NK-92 (cell line): ENCODE measurements at regions not wholly inside any gene's neighbourhood (a gene's known extent, or its start where the extent isn't known, plus 50 kb on each side); places are given as distances from the start of the nearest gene placed in this dataset.

Experiments
- DNase-seq: peaks from one replicate; lab custom pipeline; 2025; ENCODE audit not compliant: unreplicated experiment; lab: John Stamatoyannopoulos, UW

DNA sequence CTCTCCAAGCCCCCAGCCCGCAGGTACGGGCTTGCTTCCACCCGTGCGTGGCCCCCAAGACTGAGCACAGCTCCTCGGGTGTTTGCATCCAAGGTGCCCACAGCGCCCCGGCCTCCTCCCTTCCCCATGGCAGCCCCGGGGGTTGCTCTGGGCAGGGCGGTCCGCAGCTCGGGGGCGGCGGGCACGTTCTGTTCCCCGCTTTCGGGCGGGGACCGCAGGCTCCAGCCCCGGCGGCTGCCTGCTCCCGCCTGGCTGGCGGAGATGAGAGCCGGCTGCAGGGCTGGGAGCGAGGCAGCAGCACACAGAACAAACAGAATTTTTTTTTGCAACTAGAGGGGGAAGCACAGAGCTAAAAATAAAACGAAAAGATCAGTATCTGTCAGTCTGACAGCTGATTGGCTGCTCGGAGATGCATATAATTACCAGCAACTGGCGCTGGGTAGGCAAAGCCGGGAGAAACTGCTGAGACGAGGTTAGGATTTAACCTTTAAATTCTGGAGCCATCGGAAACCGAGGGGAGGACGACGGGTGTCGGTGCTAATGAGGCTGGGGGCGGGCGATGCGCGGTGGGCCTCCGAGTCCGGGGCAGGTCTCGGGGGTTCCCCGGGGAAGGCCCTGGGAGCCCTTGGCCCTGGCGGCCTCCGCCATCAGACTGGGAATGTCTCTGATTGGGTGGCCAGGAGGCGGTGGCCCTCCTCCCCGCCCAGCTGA is 142.7 kb upstream of the IER5L start:
- no peak for DNase-seq

DNA sequence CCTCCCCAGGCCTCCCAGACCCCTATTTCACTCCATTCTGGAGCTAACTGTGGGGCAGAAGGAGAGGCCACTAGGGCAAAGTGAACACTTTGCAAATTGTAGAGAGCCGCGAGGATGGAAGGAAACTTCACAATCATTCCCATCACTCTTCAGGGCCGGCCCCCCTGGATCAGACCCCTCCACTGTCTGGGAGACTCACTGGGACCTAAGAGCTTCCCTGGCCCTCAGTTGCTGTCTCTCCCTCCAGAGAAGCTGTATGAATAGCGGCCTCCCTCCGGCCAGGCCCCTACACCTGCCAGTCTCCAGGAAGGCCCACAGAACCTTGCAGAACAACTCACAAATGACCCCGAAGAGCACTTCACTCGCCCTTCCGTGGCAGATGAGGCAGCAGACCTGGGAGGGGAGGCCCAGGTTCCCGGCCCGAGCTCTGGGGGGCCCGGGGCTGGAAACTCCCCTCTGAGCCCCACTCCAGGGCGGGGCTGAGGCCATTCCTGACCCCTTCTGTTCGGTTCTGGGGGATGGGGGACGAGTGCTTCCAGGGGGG is 141.9 kb upstream of the IER5L start:
- no peak for DNase-seq

DNA sequence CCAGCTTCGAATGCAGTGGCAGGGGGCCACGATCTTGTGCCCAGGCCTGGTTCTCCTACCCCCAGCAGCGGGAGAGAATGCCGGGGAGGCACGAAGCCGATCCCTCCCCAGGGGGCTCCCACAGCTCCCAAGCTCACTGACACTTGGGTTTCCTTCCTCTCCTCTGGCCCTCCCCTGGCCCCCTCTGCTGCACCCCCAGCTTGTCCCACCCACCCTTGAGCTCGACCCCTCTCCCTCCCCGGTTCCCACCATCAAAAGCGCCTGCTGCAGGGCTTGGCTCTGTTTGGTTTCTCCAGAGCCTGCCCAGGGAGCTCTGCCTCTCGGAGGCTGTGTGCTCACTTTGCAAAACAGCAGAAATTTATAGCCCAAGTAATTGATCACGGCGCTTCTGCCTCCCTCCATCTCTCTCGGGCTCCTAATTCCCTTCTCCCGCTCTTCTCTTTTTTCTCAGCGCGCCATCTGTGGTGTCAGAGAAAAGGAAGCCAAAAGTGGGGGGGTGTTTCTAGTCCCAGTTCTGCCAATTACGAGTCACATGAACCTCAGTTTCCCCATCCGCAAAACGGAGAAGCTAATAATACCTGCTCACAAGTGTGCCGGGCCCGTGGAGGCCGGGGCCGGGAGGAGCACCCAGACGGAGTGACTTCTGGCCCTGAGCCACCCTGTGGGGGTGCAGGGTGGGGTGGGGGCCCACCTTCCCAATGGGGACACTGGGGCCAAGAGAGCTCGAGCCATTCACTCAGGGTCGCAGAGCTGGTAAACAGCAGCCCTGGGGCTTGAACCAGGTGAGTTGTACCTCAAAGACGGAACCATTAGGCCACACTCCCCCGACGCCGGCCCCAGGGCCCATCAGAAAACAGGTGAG is 141.2 kb upstream of the IER5L start:
- no peak for DNase-seq

DNA sequence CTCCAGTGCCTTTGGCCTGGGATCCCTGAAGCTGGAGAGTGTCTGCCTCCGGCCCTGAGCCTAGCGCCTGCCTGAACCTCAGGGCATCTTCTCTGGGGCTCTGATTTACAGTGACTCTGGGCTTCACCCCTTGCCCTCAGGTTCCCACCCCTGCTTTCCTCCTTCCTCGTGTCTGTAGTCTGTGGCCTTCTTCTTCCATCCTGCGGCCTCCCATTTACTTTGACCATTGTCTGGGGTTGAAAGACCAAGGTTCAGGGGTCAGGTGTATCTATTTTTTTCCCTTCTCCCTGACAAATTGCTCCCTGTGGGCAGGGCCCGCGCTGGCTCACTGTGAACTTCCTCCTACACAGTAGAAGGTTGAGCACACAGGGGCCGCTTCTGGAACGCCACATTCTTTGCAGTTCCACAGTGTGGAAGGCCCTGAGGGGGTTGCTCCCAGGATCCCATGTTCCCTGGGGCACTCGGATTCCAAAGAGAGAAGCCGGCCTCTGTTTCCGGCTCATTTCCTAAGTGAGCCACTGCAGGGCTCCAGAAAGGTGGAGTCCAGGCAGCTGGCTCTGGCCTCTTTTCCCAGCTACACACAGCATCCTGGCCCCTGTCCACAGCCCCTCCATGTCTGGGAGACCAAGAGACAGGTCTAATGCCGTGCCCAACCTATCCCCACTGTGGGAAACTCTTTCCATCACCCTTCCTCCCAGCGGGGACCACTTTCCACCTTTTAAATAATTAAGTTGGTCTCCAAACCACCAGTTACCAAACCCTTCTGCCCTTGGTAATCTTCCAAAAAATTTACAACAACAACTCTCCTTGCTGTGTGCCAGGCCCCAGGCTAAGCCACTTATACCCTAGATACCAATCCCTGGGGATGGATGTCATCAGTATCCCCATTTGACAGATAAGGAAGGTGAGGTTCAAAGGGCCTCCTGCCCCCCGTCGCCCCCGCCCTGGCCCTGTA is 140.3 kb upstream of the IER5L start:
- DNase-seq = no peak

DNA sequence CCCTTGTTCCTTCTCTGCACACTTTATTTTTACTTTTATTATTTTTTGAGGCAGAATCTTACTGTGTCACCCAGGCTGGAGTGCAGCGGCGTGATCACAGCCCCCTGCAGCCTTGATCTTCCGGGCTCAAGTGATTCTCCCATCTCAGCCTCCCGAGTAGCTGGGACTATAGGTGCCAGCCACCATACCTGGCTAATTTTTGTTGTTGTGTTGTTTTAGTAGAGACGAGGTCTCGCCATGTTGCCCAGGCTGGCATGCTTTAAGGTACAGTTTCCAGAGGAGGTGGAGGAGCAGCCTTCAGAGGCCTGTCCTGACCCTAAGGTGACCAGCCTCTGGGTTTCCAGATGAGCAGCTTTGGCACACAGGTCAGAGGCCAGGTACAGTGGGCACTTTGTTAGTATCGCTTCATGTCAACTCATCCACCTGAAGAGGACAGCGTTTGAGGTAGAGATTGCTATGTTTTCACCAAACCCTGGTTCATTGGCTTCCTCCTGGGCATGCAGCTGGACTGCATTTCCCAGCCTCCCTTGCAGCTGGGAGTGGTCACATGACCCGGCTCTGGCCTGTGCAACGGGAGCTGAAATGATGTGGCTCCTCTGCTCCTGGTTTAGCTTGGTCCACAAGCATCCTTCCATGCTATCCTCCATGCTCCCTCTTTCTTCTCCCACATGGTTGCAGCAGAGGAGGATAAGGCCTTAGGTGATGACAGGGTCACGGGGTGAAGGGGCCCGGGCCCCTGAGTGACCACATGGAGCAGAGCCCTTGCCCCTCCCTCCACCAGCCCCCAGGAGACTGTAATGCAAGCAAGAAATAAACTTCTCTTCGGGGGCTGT is 139.3 kb upstream of the IER5L start:
- DNase-seq = no peak

DNA sequence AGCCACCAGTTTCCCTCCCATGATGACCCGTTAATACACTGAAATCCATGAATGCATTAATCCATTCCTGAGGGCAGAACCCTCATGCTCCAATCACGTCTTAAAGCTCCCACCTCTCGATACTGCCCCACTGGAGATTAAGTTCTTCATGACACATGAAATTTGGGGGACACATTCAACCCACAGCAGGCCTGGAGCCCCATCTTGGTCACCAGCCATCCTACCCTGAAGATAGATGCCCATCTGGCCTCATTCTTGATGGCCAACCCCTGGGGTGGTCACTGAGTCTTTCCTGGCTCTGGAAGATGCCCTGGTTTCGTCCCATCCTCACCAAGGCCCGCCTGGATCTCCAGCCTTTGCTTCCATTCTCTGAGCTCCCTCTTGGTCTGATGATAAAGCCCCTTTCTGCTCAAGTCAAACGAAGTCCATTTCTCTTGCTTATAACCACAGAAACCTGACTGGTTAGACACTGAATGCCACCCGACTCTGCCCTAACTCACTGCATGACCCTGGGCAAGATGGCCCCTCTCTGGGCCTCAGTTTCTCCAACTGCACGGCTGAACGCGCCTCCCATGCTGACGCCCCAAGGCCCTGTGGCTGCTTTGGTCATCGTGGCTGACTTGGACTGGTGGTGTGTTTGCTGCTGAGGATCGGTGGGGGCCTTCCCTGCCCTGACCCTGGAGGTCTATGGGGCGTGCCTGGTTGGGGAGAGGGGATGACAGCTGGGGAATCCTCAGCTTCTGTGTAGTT is 138.4 kb upstream of the IER5L start:
- no peak for DNase-seq

DNA sequence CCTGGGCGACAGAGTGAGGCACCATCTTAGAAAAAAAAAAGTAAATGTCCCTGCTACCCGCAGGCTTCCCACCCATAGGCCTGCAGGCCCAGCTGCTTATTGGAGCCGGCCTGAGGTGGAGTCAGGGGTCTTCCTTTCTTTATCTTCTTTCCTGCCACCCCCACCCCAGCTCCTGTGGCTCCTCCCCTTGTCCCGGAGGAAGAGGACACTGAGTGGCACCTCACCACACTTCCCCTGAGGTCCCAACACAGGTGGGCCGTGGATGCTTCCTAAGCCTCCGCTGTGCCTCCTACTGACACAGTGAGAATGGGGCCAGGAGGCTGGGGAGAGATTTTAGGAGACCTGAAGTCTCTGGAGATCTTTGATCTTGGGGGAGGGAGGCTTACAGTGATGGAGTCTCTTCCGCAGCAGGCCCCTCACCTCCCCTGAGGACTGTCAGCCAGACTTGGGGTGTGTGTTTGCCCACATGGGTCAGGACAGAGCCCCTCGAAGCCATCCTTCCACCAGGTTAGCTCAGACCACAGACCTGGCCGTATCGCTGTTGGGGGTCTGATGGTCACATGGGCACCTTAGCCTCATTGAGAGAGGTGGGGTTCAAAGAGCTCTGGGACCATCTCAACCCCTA is 135.4 kb upstream of the IER5L start:
- no peak for DNase-seq

DNA sequence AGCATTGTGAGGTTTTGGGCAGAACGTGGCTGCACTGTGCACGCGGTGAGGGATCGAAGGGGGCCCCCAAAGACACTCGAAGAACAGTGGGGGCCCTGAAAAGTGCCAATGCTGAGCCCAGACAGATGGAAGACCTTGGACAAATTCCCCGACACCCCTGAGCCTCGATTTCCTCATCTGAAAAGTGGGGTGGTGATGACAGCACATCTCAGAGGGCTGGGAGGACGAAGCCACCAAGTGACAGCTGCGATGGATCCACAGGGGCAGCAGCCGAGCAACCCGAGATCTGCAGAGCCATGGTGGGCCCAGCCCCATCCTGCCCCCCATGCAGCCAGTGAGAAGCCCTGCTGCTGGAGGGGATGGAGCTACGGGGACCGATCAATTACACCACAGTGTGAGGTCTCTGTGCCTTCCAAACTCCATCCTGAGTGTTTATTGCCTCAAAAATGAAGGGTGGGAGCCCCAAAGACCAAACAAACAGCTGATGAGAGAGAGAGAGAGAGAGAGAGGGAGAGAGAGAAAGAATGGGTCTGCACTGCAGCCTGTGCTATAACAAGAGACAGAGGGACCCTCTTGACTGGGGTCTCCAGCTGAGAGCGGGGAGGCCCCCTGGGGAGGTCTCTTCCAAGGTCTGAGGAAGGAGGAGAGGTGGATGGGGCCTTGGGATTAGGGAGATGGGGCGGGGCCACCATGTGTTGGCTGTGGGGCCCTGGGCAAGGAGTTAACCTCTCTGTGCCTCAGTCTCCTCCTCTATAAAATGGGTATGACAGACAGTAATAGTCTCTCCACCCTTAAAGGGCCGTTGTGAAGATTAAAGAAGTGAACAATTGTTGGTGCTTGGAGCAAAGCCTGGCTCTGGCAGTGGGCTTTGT is 134.4 kb upstream of the IER5L start:
- DNase-seq = no peak

DNA sequence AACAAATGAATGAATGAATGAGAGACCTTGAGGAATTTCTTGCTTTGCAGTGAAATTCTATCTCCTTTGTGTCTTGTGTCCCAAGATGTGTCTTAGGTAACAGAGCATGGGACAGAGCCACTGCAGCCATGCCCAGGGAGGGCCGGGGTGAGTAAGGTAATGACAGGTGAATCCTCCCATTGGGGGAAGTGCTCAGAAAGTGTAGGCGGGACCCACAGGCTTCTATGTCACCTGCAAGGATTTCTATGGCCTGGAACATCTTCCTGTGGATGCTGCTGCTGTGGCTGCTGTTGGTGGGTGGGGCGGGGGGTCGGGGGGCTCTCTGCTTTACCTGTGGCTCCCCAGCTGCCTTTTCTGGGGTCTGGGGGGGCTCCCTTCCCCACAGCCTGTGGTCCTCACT is 133.6 kb upstream of the IER5L start:
- DNase-seq = no peak

DNA sequence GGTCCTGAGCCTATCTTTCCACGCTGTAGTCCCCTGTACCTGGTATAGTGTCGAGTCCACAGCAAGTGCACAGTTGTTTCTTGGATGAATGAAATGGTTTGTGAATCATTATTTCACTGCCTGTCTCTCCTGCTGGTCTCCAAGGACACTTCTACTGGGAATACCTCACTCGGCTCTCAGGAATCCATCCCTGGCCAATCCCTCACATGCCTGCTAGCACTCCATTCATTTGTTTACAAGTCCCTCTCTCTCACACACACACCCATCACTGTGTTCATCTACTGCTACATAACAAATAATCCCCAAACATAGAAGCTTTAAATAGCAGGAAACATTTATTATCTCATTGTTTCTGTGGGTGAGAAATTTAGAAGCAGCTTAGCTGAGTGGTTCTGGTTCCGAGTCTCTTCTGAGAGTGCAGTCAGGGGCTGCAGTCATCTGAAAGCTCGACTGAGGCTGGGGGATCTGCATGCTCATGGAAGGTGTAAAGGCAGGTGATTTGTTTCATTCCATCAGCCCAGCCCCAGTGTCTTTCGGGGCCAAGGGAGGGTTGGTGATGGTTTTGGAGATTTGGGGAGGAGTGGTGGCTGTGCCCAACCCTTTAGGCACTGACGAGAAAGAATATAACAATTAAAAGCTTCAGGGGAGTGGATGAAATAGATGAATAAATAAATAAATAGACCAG is 132.7 kb upstream of the IER5L start:
- DNase-seq = no peak

DNA sequence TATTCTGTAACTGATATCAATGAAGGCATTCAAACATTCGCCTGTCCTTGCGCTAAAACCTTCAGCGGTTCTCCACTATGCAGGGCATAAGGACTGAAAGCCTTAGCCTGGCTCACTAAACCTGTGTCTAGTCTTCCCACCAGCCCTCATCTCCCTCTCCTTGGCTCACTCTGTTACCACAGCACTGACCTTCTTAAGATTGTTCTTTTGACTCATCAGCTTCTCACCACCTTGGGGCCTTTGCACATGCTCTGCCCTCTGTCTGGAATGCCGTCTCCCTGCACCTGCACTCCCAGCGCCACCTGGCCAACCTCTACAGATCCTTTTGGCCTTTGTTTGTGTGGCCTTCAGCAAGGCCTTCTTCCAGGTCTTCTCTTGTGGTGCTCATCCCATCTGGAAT is 131.8 kb upstream of the IER5L start:
- DNase-seq = no peak

DNA sequence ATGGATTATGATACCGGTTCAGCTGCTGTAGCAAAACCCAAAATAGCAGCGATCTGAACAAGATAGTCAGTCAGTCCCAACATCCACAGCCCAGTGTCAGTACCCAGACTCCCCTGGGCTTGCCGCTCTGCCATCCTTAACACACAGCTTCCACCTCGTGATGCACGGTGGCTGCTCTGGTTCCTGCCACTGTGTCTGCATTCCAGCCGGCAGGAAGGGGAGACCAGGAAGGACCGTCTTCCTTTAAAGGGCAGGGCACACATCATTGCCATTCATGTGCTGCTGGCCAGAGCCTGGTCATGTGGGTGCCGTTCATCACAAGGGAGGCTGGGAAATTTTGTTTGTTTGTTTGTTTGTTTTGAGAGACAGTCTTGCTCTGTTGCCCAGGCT is 131.0 kb upstream of the IER5L start:
- DNase-seq = no peak

DNA sequence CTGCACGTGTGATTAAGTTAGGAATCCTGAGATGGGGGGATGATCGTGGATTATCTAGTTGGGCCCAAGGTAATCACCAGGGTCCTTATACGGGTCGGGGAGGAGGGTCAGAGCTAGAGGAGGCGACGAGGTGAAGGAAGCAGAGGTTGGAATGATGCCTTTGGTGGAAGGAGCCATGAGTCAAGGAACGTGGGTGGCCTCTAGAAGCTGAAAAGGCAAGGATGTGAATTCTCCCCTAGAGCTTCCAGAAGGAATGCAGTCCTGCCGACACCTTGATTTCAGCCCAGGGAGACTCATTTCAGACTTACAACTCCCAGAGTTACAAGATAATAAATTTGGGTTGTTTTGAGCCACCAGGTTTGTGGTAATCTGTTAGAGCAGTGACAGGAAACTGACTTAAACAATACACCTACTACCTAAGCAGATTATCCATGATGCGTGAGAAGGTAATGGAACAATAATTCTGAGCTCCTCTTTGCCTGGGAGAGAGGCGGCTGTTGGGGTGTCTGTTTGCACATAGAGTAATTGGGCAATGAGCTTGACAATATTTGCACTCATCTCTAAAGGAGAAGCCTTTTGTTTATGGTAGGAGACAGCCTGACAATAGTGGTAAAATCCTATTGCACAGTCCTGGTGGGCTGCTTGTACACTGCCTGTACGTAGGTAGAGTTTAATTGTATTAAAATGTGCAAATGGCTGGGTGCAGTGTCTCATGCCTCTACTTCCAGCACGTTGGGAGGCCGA is 129.3 kb upstream of the IER5L start:
- DNase-seq = no peak

DNA sequence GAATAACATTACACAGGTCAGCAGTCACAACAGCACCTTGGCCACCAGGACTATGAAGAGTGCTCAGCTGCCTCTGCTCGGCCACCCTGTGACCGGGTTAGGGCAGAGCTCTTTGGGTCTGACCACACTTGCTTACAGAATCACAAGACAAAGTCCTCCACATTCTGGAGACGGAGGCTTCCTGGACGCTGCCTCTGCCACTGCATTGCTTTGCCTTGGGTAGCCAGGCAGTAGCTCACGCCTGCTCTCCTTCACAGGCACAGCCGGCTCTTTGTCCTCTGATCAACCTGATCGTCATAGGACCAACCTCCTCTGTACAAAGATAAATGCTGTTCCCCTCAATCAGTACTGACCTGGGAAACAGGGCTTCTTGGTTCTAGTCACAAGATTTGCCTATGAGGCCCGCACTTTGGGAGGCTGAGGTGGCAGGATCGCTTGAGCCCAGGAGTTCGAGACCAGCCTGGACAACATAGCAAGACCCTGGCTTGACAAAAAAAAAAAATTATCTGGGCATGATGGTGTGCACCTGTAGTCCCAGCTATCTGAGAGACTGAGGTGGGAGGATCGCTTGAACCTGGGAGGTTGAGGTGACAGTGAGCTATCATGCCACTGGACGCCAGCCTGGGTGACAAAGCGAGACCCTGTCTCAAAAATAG is 128.4 kb upstream of the IER5L start:
- DNase-seq = no peak

DNA sequence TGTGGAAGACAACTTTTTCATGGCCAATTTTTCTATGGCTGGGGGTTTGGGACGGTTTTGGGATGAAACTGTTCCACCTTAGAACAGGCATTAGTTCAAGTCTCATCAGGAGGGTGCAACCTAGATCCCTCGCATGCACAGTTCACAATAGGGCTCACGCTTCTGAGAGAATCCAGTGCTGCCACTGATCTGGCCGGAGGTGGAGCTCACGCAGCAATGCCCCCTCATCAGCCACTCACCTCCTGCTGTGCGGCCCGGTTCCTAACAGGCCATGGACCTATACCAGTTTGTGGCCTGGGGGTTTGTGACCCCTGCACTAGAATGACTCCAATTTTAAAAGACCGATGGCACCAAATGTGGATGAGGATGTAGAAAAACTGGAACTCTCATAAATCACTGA is 127.2 kb upstream of the IER5L start:
- DNase-seq = no peak

DNA sequence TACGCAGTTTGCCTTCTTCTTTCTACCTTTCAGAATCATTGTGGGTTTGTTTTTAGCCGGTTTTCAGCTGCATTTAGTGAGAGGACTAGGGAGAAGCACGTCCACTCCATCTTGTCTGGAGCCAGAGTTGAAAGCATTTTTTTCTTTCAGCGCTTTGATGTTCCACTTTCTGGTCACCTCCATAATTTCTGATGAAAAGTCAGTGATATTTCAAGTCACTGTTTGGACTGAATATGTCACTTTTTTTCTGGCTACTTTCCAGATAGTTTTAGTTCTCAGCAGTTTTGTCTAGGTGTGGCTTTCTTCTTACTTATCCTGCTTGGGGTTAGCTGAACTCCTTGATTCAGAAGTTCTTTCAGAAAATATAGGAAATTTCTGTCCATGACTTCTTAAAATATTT is 123.9 kb upstream of the IER5L start:
- no peak for DNase-seq
